GM18507 (cell line): ENCODE measurements at regions not wholly inside any gene's neighbourhood (a gene's known extent, or its start where the extent isn't known, plus 50 kb on each side); places are given as distances from the start of the nearest gene placed in this dataset.

ENCODE experiments used
- DNase-seq: peaks from one replicate; pipeline ENCODE4 v3.0.0; 2011; ENCODE audit warnings: low read depth; ENCODE audit not compliant: insufficient read length; ENCODE audit errors: extremely low spot score
- FAIRE-seq: peaks from 2 replicates; lab custom pipeline; 2011; peaks lifted over from hg19 to GRCh38; lab: Jason Lieb, UNC

DNA sequence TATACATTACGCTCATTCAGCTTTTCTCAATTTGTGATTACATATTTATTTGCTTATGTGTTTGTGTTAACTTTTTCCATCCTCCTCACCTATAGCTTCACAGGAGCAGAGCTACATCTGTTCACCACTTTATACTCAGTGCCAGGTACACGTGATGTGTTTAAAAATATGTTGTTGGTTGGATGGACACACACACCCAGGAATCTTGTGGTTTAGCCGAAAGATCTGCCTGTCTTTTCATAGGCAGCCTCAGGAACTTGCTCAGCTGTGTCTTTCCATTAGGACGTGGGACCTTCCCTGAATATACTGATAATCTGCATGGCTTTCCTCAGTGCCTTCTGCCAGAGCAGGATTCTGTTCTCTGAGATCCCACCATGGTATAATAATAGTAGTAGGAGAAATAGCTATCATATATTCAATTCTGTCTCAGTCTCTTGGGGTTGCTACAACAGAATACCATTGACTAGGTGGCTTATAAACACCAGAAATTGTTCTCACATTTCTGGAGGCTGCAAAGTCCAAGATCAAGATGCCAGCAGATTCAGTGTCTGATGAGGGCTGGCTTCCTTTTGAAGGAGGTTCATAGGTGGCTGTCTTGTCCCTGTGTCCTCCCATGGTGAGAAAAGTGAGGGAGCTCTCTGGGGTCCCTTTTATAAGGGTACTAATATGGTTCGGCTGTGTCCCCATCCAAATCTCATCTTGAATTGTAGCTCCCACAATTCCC lies 50.0 kb upstream of the SOD3 start:
- no peak for FAIRE-seq
- no peak for DNase-seq
